Chondrocyte (in vitro differentiated cells): ENCODE measurements at regions not wholly inside any gene's neighbourhood (a gene's known extent, or its start where the extent isn't known, plus 50 kb on each side); places are given as distances from the start of the nearest gene placed in this dataset.

Experiments
- DNase-seq: peaks from one replicate; pipeline ENCODE4 v3.0.0; 2021; ENCODE audit warnings: mixed read lengths, low spot score
- H3K27ac Mint-ChIP-seq: one replicate; pipeline ENCODE4 v1.8.0; 2021; ENCODE audit warnings: mild to moderate bottlenecking, moderate library complexity, mixed read lengths; ENCODE audit not compliant: unreplicated experiment
- H3K27me3 Mint-ChIP-seq: 2 replicates; pipeline ENCODE4 v1.8.0; 2021; ENCODE audit warnings: low read depth, mixed read lengths
- H3K36me3 Mint-ChIP-seq: 2 replicates; pipeline ENCODE4 v1.8.0; 2021; ENCODE audit warnings: low read depth, mixed read lengths
- H3K4me1 Mint-ChIP-seq: 2 replicates; pipeline ENCODE4 v1.8.0; 2021; ENCODE audit warnings: low read depth, mild to moderate bottlenecking, mixed read lengths
- H3K4me3 Mint-ChIP-seq: one replicate; pipeline ENCODE4 v1.8.0; 2021; ENCODE audit warnings: mild to moderate bottlenecking, moderate library complexity, mixed read lengths; ENCODE audit not compliant: unreplicated experiment
- H3K9me3 Mint-ChIP-seq: 2 replicates; pipeline ENCODE4 v1.8.0; 2021; ENCODE audit warnings: low read depth, mixed read lengths
- CTCF ChIP-seq: fragments of 200-600 bp; sonication (generic); IDR thresholded peaks from 2 replicates; pipeline ENCODE4 v1.5.0; 2021; ENCODE audit warnings: antibody characterized with exemption, mild to moderate bottlenecking, moderate library complexity

DNA sequence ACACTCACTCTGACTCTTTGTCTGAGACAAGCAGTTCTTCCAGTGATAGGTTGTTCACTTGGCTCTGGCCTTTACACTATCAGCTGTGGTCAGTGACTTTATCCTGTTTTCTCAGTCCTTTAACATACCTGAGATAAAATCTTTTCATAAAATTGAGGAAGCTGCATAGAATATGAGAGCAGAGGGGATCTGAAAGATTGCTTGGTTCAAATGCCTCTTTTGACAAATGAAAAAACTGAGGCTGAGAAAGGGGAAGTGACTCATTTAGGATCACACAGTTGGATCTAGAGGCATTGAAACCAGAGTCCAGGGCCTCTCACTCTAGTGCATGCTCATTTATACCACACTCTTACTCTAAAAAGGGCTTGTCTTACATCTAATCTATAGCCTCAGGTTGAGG is 277.0 kb upstream of the TBX18 start:
- DNase-seq: no peak
- H3K27me3 Mint-ChIP-seq: peaks cover 3% of the 10 kb centered on the region

DNA sequence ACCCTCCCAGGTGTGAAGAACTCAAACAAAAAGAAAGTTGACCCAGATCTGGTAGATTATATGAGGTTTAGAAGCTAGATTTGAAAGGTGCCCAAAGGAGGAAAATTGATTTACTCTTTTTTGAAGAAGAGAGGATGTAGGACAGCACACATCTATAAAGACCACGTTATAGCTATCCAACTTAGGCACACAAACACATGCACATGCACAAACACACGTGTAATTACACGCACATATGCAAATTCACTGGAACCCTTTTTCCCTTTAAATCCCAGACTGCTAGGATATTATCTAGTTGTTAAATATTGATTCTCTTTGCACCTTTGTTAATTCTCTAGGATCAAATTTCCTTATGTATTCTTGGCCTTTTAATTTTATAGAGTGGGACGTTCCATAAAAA is 272.8 kb upstream of the TBX18 start:
- no peaks in the 10 kb centered on the region for H3K4me1 Mint-ChIP-seq
- H3K4me3 Mint-ChIP-seq: no peak overlapping the region
- H3K27me3 Mint-ChIP-seq: peaks cover 3% of the 10 kb centered on the region
- peaks cover 15% of the 10 kb centered on the region for H3K9me3 Mint-ChIP-seq
- DNase-seq: no peak
- H3K36me3 Mint-ChIP-seq: no peaks in the 10 kb centered on the region
- no peak overlapping the region for H3K27ac Mint-ChIP-seq
- no peak for TF ChIP-seq CTCF

More for the DNA sequence above, 277.0 kb upstream of the TBX18 start:
- Mint-ChIP-seq H3K4me3 (no peak overlapping the region), H3K9me3 (peaks cover 3% of the 10 kb centered on the region), H3K27ac (no peak overlapping the region), H3K4me1 (no peaks in the 10 kb centered on the region), H3K36me3 (no peaks in the 10 kb centered on the region)
- no peak for TF ChIP-seq CTCF

DNA sequence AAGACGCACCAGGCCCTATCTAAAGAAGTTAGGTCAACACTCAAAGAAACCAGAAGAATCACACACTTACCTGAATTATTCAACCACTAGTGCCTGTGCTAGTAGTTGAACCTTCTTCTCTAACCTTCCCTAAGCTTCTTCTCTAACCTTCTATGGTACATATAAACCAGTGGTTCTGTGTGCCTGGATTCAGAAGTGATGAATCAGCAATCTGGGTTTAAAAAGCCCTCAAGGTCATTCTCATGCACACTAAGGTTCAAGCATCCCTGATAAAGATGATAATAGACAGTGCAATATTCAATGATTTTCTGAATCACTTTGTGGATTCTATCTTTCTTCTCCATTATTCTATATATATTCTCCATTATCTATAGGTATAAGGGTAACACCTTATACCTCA is 271.4 kb upstream of the TBX18 start:
- no peak for TF ChIP-seq CTCF
- Mint-ChIP-seq H3K9me3 (peaks cover 15% of the 10 kb centered on the region), H3K27me3 (no peaks in the 10 kb centered on the region), H3K4me3 (no peak overlapping the region), H3K36me3 (no peaks in the 10 kb centered on the region), H3K27ac (no peak overlapping the region), H3K4me1 (no peaks in the 10 kb centered on the region)
- DNase-seq: no peak

DNA sequence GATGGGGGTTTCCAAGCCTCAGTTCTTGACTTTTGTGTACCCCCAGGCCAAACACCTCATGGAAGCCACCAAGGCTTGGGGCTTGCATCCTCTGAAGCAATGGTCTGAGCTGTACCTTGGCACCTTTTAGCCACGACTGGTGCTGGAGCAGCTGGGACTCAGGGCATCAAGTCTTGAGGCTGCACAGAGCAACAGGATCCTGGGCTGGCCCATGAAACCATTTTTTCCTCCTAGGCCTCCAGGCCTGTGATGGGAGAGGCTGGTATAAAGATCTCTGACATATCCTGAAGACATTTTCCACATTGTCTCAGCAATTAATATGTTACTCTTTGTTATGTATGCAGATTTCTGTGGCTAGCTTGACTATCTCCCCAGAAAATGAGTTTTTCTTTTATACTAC is 269.1 kb upstream of the TBX18 start:
- Mint-ChIP-seq H3K36me3 (no peaks in the 10 kb centered on the region), H3K27me3 (peaks cover 2% of the 10 kb centered on the region), H3K4me3 (no peak overlapping the region), H3K27ac (no peak overlapping the region), H3K4me1 (no peaks in the 10 kb centered on the region), H3K9me3 (peaks cover 15% of the 10 kb centered on the region)
- DNase-seq: no peak
- TF ChIP-seq CTCF: no peak

DNA sequence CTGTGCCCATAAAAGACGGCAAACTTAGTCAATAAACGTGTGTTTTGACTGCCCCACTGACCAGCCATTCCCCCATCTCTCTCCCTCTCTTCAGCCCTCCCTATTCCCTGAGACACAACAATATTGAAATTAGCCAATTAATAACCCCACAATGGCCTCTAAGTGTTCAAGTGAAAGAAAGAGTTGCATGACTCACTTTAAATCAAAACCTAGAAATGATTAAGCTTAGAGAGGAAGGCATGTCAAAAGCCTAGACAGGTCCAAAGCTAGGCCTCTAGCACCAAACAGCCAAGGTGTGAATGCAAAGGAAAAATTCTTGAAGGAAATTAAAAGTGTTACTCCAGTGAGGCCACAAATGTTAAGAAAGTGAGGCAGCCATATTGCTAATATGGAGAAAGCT is 261.6 kb upstream of the TBX18 start:
- no peak for DNase-seq
- no peak overlapping the region for H3K4me3 Mint-ChIP-seq
- H3K36me3 Mint-ChIP-seq: no peaks in the 10 kb centered on the region
- H3K9me3 Mint-ChIP-seq: no peaks in the 10 kb centered on the region
- TF ChIP-seq CTCF: no peak
- H3K4me1 Mint-ChIP-seq: no peaks in the 10 kb centered on the region
- peaks cover 9% of the 10 kb centered on the region for H3K27me3 Mint-ChIP-seq
- no peak overlapping the region for H3K27ac Mint-ChIP-seq
